ENCODE measurements at regions not wholly inside any gene's neighbourhood (a gene's known extent, or its start where the extent isn't known, plus 50 kb on each side); places are given as distances from the start of the nearest gene placed in this dataset.

- TF ChIP-seq ZNF512B (CRISPR knock-in tag; IDR thresholded peaks at IDR 0.05; ENCODE audit: borderline replicate concordance) (no peak), AGO1 (IDR thresholded peaks at IDR 0.05; ENCODE audit: low read depth, low read length, poor library complexity, severe bottlenecking) (no peak), TARDBP (CRISPR knock-in tag; IDR thresholded peaks at IDR 0.05) (peak; percentile 16; the same call in 1 of the 2 replicates), ZNF652 (CRISPR knock-in tag; IDR thresholded peaks at IDR 0.05; ENCODE audit: borderline replicate concordance, low read depth) (no peak), ZNF816 (CRISPR knock-in tag; IDR thresholded peaks at IDR 0.05; ENCODE audit: borderline replicate concordance) (no peak), PATZ1 (CRISPR knock-in tag; IDR thresholded peaks at IDR 0.05) (no peak; the same call in none of the 2 replicates), ZSCAN5A (CRISPR knock-in tag; IDR thresholded peaks at IDR 0.05; ENCODE audit: borderline replicate concordance) (peak; percentile 66; the same call in 1 of the 2 replicates), NR2F1 (CRISPR knock-in tag; IDR thresholded peaks at IDR 0.05) (peak; percentile 78 to 91), XBP1 (CRISPR knock-in tag; IDR thresholded peaks at IDR 0.05) (no peak), BATF2 (CRISPR knock-in tag; IDR thresholded peaks at IDR 0.05) (0 out of 2 replicates have a peak, but pooled peaks have one; percentile 66), ZNF782 (CRISPR knock-in tag; IDR thresholded peaks at IDR 0.05; ENCODE audit: borderline replicate concordance) (no peak; the same call in 1 of the 2 replicates), POLR2G (IDR thresholded peaks at IDR 0.05; ENCODE audit: low read depth, low read length) (no peak), GABPA (IDR thresholded peaks at IDR 0.05; ENCODE audit: low read depth, low read length) (no peak), GABPA (CRISPR knock-in tag; IDR thresholded peaks at IDR 0.05; ENCODE audit: low read depth) (no peak), ZNF33B (CRISPR knock-in tag; IDR thresholded peaks at IDR 0.05) (0 out of 2 replicates have a peak, but pooled peaks have one; percentile 3), ZNF597 (CRISPR knock-in tag; IDR thresholded peaks at IDR 0.05) (no peak), ZNF556 (CRISPR knock-in tag; IDR thresholded peaks at IDR 0.05; ENCODE audit: borderline replicate concordance) (peak; percentile 86), ZNF136 (CRISPR knock-in tag; IDR thresholded peaks at IDR 0.05; ENCODE audit: low read depth) (no peak), DPF2 (CRISPR knock-in tag; IDR thresholded peaks at IDR 0.05; ENCODE audit: borderline replicate concordance, low read depth) (peak; percentile 40; the same call in 1 of the 2 replicates), ZNF549 (CRISPR knock-in tag; IDR thresholded peaks at IDR 0.05) (no peak)
Measured at GRCh38 chr2:64784168-64785061, 130.7 kb upstream of the SERTAD2 start (continued).

All from HepG2 (cell line).